ENCODE measurements at regions not wholly inside any gene's neighbourhood (a gene's known extent, or its start where the extent isn't known, plus 50 kb on each side); places are given as distances from the start of the nearest gene placed in this dataset.
A peak's percentile ranks its signal among the peaks of the same experiment; 100 is the strongest.
"Not testable (repeated sequence)": the region's sequence is repeated elsewhere in the genome, so short reads cannot be mapped to it uniquely, and the experiment has no call there.

DNA sequence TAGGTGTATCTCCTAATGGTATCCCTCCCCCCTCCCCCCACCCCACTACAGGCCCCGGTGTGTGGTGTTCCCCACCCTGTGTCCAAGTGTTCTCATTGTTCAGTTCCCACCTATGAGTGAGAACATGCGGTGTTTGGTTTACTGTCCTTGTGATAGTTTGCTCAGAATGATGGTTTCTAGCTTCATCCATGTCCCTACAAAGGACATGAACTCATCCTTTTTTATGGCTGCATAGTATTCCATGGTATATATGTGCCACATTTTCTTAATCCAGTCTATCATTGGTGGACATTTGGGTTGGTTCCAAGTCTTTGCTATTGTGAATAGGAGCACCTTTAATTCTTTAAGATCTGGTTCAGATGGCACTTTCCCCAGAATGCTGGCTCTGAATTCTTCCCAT is 58.5 kb upstream of the PTGFRN start:
- DNase-seq (ENCODE audit: low read depth) = not testable (repeated sequence)

DNA sequence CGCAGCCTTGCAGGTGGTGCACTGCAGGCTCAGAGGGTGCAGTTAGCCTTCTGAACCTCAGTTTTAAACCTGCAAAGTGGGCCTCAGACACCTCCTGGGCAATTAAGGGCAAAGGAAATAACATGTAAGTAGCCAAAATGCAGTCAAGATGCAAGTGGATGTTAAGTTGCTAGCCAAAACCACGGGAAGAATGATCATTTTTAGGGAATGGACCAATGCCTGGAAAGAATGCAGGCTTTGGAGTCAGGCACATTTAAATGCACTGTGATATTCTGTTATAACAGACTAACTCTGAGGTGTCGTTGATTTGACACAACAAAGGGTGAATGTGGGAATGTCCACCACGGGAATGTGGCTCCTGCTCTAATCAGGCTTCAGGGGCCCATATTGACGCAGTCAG is 57.9 kb upstream of the PTGFRN start:
- DNase-seq (ENCODE audit: low read depth) = no peak

DNA sequence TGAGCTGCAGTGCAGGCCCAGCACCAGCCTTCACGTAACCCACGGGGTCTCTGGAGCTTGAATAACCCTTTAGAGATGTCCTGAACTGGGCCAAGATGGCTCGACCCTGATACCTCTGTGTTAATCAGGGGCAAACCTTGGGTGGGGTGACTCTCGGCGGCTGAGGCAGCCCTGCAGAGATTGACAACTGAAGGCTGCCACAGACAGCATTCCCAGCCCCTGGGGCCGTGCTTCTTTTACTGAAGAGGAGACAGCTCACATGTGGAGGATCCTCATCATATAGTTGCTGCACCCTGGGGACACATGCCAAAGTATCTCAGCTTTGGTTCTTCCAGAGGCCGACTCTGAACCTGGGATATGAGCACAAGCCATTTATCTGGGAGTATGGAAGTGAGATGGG is 57.3 kb upstream of the PTGFRN start:
- no peak for DNase-seq (ENCODE audit: low read depth)

DNA sequence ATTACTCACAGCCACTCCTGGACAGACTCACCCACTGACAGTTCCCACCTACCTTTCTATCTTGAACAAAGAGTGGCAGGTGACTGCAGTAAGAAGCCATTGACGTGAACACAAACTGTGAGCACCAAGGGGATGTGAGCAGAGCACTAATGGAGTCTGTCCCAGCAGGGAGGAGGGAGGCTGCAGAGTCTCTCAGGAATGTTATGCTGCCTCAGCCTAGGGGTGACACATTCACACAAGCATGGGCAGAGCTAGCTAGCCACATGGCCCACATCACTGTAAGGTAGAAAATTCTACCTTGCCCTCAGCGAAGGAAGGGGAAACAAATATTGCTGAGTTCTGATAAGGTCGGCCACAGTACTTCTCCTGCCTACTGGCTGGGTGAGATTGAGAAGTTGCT is 56.8 kb upstream of the PTGFRN start:
- DNase-seq (ENCODE audit: low read depth) = no peak

- DNase-seq (ENCODE audit: low read depth) = peak; percentile 70
Observed at GRCh38 chr1:116853680-116854402, 55.9 kb upstream of the PTGFRN start.

- DNase-seq (ENCODE audit: low read depth) = no peak
Observed at GRCh38 chr1:116854403-116854690, 55.4 kb upstream of the PTGFRN start.

GRCh38 chr1:116854716-116855115 is 55.0 kb upstream of the PTGFRN start:
- DNase-seq (ENCODE audit: low read depth) = no peak

DNA sequence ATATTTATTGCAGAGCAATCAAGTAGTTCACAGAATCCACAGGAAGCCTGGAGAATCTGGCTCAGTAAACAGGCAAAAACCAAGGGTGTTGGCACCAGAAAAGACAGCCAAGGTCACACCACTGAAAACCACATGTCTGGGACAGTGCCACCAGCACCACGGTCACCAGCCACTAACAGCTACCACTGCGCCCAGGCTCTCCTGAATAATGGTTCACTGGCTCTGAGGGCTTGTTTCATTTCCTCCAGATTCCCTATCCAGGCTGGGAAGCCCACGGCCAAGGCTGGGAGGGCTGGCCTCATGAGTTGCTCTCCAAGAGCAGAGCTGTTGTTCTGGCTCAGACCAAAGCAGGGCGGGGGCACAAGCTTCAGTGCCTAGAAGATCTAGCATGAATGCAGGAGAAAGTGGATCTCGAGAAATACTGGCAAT is 54.5 kb upstream of the PTGFRN start:
- DNase-seq (ENCODE audit: low read depth) = no peak

DNA sequence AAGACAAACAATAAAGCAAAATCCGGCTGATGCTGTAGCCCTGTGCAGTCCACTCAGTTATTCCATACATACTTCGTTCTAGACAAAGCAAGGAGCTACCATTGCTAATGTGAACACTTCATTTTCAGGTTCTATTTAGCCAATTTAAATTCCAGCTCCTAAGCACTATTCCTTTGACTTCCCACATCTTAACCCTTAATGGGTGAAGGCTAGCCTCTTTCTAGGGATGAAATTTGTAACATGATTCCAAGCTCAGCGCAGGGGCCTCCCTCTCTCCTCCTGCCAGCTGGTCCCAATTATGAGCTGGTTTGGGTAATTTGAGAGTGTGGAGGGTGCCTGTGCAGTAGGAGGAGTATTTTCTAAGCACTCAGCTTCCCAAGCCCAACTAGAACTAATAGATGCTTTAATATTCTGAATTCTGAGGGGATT is 53.9 kb upstream of the PTGFRN start:
- peak; percentile 65 for DNase-seq (ENCODE audit: low read depth)

DNA sequence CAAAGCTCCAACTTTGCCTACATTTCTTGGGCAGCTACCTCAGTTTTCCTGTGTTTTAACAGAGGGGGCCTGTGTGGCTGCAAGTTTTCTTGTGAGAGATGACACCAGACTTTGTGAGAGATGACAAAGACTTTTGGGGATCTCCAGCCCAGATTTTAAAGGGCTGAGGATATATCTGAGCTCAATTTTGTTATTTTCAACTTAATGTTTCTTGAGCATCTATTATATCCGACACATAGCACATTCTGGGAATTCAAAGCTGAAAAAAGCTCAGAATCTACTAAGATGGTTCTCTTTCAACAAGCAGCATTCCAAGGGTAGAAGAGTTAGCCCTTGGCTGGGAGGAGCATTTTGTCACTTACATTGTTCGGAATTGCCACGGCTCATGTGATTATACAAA is 53.4 kb upstream of the PTGFRN start:
- no peak for DNase-seq (ENCODE audit: low read depth)

DNA sequence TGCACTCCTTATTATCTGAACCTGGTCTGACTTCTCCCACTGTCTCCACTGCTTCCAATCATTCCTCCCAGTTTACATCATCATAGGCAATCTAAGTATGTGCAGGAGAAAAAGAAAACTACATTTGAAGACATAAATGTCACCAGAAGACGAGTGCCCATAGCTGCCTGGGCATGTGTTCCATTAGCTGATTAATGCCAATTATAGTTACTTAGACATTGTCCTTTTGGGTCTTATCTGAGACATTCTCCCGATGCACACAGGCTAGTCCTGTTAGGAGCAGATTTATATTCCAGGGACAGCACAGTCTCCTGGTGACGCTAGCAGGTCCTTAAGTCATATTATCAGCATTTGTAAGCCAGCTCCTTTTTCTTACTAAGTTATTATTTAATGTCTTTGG is 52.6 kb upstream of the PTGFRN start:
- no peak for DNase-seq (ENCODE audit: low read depth)

All from LHCN-M2 (cell line).